ENCODE measurements at regions not wholly inside any gene's neighbourhood (a gene's known extent, or its start where the extent isn't known, plus 50 kb on each side); places are given as distances from the start of the nearest gene placed in this dataset.

GRCh38 chr3:182575941-182576340 lies 217.4 kb upstream of the ATP11B start:
- H3K27ac ChIP-seq, result no peak overlapping the region
- TF ChIP-seq CTCF (conservative IDR thresholded peaks at IDR 0.05), result no peak
- TF ChIP-seq ZFX (IDR thresholded peaks at IDR 0.05), result no peak

- TF ChIP-seq CTCF (conservative IDR thresholded peaks at IDR 0.05) (no peak), ZFX (IDR thresholded peaks at IDR 0.05) (no peak)
- H3K27ac ChIP-seq, result no peak overlapping the region
Measured at GRCh38 chr3:182583545-182583944, 209.8 kb upstream of the ATP11B start.

- TF ChIP-seq ZFX (IDR thresholded peaks at IDR 0.05), result no peak
- no peak for TF ChIP-seq CTCF (conservative IDR thresholded peaks at IDR 0.05)
- H3K27ac ChIP-seq, result no peak overlapping the region
Measured at GRCh38 chr3:182585532-182586150, 207.7 kb upstream of the ATP11B start.

GRCh38 chr3:182592747-182593146 lies 200.6 kb upstream of the ATP11B start:
- no peak overlapping the region for H3K27ac ChIP-seq
- no peak for TF ChIP-seq CTCF (conservative IDR thresholded peaks at IDR 0.05)

GRCh38 chr3:182596676-182597410 lies 196.5 kb upstream of the ATP11B start:
- no peak overlapping the region for H3K27ac ChIP-seq
- TF ChIP-seq CTCF (conservative IDR thresholded peaks at IDR 0.05) (no peak), ZFX (IDR thresholded peaks at IDR 0.05) (no peak)

GRCh38 chr3:182597621-182598041 lies 195.7 kb upstream of the ATP11B start:
- TF ChIP-seq ZFX (IDR thresholded peaks at IDR 0.05) (no peak), CTCF (conservative IDR thresholded peaks at IDR 0.05) (no peak)
- no peak overlapping the region for H3K27ac ChIP-seq

- no peak for TF ChIP-seq CTCF (conservative IDR thresholded peaks at IDR 0.05)
- no peak for TF ChIP-seq ZFX (IDR thresholded peaks at IDR 0.05)
- H3K27ac ChIP-seq, result no peak overlapping the region
Measured at GRCh38 chr3:182601597-182601996, 191.7 kb upstream of the ATP11B start.

Data from C4-2B (cell line).